ENCODE measurements at regions not wholly inside any gene's neighbourhood (a gene's known extent, or its start where the extent isn't known, plus 50 kb on each side); places are given as distances from the start of the nearest gene placed in this dataset.
"Not testable (repeated sequence)": the region's sequence is repeated elsewhere in the genome, so short reads cannot be mapped to it uniquely, and the experiment has no call there.

DNA sequence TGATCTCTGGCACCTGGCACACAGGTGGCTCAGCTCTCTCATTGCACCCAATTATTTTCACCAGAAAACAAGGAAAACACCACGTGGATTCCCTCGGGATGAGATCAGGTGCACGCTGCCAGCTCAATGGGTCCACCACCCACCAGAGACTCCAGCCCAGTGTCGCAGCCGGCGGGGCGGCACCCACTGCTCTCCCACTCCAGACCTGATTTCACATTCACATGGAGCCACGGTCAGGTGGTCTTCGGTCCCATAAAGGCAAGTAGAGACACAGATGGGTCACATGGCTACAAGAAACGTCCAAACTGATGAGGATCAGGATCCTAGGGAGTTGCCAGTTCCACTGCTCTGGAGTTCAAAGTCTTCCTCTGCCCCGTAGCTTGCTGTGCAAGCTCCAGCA lies 217.6 kb downstream of the ANKRD30B start:
- Histone ChIP-seq H3K4me3 (no peak overlapping the region), H3K27me3 (ENCODE audit: low read depth) (peaks cover 15% of the 10 kb centered on the region), H3K9me3 (replicated peaks) (no peaks in the 10 kb centered on the region), H3K27ac (replicated peaks) (no peak overlapping the region), H3K4me1 (no peaks in the 10 kb centered on the region), H3K36me3 (no peaks in the 10 kb centered on the region)
- DNase-seq, result no peak
- TF ChIP-seq, protein P1, sequence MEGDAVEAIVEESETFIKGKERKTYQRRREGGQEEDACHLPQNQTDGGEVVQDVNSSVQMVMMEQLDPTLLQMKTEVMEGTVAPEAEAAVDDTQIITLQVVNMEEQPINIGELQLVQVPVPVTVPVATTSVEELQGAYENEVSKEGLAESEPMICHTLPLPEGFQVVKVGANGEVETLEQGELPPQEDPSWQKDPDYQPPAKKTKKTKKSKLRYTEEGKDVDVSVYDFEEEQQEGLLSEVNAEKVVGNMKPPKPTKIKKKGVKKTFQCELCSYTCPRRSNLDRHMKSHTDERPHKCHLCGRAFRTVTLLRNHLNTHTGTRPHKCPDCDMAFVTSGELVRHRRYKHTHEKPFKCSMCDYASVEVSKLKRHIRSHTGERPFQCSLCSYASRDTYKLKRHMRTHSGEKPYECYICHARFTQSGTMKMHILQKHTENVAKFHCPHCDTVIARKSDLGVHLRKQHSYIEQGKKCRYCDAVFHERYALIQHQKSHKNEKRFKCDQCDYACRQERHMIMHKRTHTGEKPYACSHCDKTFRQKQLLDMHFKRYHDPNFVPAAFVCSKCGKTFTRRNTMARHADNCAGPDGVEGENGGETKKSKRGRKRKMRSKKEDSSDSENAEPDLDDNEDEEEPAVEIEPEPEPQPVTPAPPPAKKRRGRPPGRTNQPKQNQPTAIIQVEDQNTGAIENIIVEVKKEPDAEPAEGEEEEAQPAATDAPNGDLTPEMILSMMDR (IDR thresholded peaks at IDR 0.05; ENCODE audit: borderline replicate concordance), result no peak
- intact Hi-C loops (cut with micrococcal nuclease), result no loop called here

DNA sequence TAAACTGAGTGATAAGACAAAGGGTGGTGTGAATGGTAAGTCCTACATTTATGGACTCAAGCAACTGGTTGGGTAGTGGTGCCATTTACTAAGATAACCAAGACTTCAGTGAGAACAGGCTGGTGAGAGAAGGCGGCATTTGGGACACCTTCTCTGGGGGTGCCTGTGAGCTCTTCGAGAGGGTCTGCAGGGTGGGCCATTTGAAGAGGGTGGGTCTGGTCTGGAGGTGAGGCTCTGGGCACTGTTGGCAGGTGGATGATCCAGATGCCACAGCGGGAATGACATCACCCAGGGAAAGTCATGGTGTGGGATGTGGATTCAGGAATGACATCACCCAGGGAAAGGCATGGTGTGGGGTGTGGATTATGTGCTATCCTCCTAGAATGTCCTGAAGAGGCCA lies 219.3 kb downstream of the ANKRD30B start:
- H3K4me1 ChIP-seq; H3K27ac ChIP-seq (replicated peaks); H3K36me3 ChIP-seq; intact Hi-C loops (cut with micrococcal nuclease); H3K4me3 ChIP-seq; H3K9me3 ChIP-seq (replicated peaks); DNase-seq: not testable (repeated sequence)
- peaks cover 20% of the 10 kb centered on the region for H3K27me3 ChIP-seq (ENCODE audit: low read depth)

DNA sequence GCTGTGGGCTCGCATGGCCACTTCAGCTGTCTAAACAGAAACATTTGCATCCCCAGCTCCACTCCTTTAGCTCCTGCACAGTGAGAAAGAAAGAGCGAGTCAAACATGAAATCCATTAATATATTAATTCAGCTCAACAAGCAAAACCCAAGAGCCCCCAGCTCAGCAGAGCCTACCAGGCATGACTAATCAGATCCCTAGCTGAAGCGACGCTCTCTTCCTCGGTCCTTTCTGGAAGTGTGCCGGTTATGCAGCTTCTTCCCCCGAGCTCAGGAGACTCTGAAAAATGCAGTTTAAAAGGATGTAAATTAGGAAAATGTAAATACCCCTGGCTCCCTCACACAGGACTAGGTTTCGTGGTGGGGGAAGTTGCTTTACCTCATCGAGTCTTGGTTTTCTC lies 221.5 kb downstream of the ANKRD30B start:
- TF ChIP-seq, protein P1 (IDR thresholded peaks at IDR 0.05; ENCODE audit: borderline replicate concordance), result no peak
- Histone ChIP-seq H3K4me1 (no peaks in the 10 kb centered on the region), H3K4me3 (no peak overlapping the region), H3K27ac (replicated peaks) (no peak overlapping the region), H3K36me3 (no peaks in the 10 kb centered on the region), H3K27me3 (ENCODE audit: low read depth) (peaks cover 23% of the 10 kb centered on the region), H3K9me3 (replicated peaks) (no peaks in the 10 kb centered on the region)
- DNase-seq, result no peak
- intact Hi-C loops (cut with micrococcal nuclease), result no loop called here

DNA sequence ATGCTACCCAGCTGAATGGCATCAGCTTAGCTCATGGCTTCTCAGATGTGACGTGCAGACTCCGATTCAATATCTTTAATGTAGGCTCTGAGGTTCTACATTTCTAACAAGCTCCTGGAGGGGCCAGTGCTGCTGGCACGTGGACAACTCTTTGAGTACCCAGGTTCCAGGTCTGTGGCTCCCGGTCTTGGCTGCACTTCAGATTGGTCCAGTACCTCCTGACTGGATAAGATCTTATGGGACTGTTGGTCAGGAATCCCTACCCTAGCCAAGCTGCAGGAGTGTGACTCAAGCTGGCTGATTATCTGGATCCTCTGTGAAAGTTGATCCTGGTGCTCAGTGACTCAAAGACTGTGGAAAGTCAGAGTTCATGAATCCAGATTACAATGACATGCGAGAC lies 222.1 kb downstream of the ANKRD30B start:
- intact Hi-C loops (cut with micrococcal nuclease), result no loop called here
- no peak for DNase-seq
- Histone ChIP-seq H3K27me3 (ENCODE audit: low read depth) (peaks cover 28% of the 10 kb centered on the region), H3K4me1 (no peaks in the 10 kb centered on the region), H3K36me3 (no peaks in the 10 kb centered on the region), H3K4me3 (no peak overlapping the region), H3K27ac (replicated peaks) (no peak overlapping the region), H3K9me3 (replicated peaks) (no peaks in the 10 kb centered on the region)
- TF ChIP-seq, protein P1 (IDR thresholded peaks at IDR 0.05; ENCODE audit: borderline replicate concordance), result no peak

DNA sequence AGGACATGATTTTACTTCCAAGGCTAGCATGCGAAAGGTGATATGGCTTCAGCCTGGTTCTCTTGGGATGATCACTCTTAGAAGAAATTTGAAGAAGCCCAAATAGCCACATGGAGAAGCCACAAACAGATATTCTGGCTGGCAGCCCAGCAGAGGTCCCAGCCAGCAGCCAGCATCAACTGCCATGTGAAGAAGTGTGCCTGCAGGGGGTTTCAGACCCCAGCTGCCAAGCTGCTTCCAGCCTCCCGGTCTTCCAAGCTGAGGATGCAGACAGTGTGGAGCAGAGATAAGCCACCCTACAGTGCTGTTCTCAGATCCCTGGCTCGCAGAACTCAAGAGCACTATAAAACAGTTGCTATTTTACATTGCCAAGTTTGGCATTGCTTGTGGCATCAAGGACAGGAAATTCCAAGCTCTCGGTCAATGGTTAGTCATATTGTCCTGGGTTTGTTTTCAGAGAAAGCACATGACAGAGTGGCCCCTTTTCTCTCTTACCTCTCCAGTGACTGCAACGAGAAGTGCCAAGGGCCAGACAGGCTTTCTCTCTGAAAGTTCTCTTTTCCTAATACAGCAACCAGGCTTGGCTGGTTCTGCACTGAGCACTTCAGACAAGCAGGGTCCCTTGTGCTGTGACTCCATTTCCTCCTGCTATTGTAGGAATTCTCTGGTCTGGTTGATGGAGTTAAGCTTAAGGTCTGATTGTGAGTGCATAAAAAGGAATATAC lies 223.7 kb downstream of the ANKRD30B start:
- intact Hi-C loops (cut with micrococcal nuclease), result no loop called here
- TF ChIP-seq, protein P1 (IDR thresholded peaks at IDR 0.05; ENCODE audit: borderline replicate concordance), result no peak
- H3K36me3 ChIP-seq, result no peaks in the 10 kb centered on the region
- H3K9me3 ChIP-seq (replicated peaks), result no peaks in the 10 kb centered on the region
- H3K27ac ChIP-seq (replicated peaks), result no peak overlapping the region
- H3K4me1 ChIP-seq, result no peaks in the 10 kb centered on the region
- H3K27me3 ChIP-seq (ENCODE audit: low read depth), result peaks cover 30% of the 10 kb centered on the region
- DNase-seq, result no peak
- H3K4me3 ChIP-seq, result no peak overlapping the region

DNA sequence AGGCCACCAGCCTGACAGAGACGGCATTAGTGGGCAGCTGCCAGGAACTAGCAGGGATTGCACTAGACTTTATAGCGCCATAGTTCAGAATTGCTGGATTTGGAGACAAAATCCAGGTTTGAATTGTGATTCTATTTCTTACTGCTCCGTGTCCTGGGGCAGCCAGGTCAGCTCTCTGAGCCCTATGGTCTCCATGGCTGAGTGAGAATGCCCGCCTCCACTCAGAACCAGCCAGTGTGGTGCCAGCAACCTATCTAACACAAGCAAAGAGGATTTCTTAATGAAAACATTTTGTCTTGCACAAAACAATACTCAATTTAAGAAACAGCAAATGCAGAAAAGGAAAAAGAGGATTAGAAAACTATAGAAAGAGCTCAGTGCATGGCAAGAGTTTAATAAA lies 225.4 kb downstream of the ANKRD30B start:
- H3K4me3 ChIP-seq; intact Hi-C loops (cut with micrococcal nuclease); H3K9me3 ChIP-seq (replicated peaks); H3K4me1 ChIP-seq; H3K36me3 ChIP-seq; DNase-seq; H3K27ac ChIP-seq (replicated peaks): not testable (repeated sequence)
- H3K27me3 ChIP-seq (ENCODE audit: low read depth), result peaks cover 48% of the 10 kb centered on the region
